Endothelial cell of umbilical vein (primary cell): ENCODE measurements at regions not wholly inside any gene's neighbourhood (a gene's known extent, or its start where the extent isn't known, plus 50 kb on each side); places are given as distances from the start of the nearest gene placed in this dataset.

Experiments used
- EZH2 ChIP-seq: IDR thresholded peaks from 2 replicates; pipeline ENCODE4 v1.6.1; 2012; ENCODE audit warnings: borderline replicate concordance, low read depth, mild to moderate bottlenecking, moderate library complexity, low read length, inconsistent platforms; ENCODE audit not compliant: severe bottlenecking
- FOS ChIP-seq: IDR thresholded peaks from 2 replicates; pipeline ENCODE4 v1.6.1; 2011; ENCODE audit warnings: mild to moderate bottlenecking, low read length, moderate library complexity, borderline replicate concordance; ENCODE audit not compliant: insufficient read depth
- GATA2 ChIP-seq: IDR thresholded peaks from 2 replicates; pipeline ENCODE4 v1.7.0; 2011; ENCODE audit warnings: low read depth, mild to moderate bottlenecking, moderate library complexity, mixed read lengths, low read length; ENCODE audit not compliant: insufficient read length, insufficient read depth
- JUN ChIP-seq: IDR thresholded peaks from 2 replicates; pipeline ENCODE4 v1.6.1; 2011; ENCODE audit warnings: borderline replicate concordance, low read depth; ENCODE audit not compliant: insufficient read length, insufficient read depth
- MYC ChIP-seq: IDR thresholded peaks from one replicate; pipeline ENCODE4 v1.6.1; 2011; ENCODE audit warnings: mild to moderate bottlenecking, low read depth, low read length
- POLR2A ChIP-seq: IDR thresholded peaks from 2 replicates; pipeline ENCODE4 v1.6.1; 2012; ENCODE audit warnings: low read depth, mild to moderate bottlenecking, control low read depth, low read length
- POLR2AphosphoS5 ChIP-seq: IDR thresholded peaks from 2 replicates; pipeline ENCODE4 v1.6.1; 2012; ENCODE audit warnings: low read depth, mild to moderate bottlenecking, control low read depth, low read length, moderate library complexity; ENCODE audit not compliant: insufficient read depth
- TF ChIP-seq, protein P1 (sequence below), 2 donors: IDR thresholded peaks; 1 replicate in 1 of 2; 2 replicates in 1 of 2; pipeline ENCODE4 v1.5.1; 2011; ENCODE audit warnings: low read length in 2 of 2, mild to moderate bottlenecking in 2 of 2, moderate library complexity in 2 of 2, control low read depth in 1 of 2, inconsistent platforms in 1 of 2, low read depth in 1 of 2; ENCODE audit not compliant: insufficient read depth in 1 of 2; ENCODE audit errors: extremely low read depth in 1 of 2
- TF ChIP-seq, protein P2 (sequence below): IDR thresholded peaks from 2 replicates; pipeline ENCODE4 v1.6.1; 2011; ENCODE audit not compliant: insufficient read depth, insufficient read length

DNA sequence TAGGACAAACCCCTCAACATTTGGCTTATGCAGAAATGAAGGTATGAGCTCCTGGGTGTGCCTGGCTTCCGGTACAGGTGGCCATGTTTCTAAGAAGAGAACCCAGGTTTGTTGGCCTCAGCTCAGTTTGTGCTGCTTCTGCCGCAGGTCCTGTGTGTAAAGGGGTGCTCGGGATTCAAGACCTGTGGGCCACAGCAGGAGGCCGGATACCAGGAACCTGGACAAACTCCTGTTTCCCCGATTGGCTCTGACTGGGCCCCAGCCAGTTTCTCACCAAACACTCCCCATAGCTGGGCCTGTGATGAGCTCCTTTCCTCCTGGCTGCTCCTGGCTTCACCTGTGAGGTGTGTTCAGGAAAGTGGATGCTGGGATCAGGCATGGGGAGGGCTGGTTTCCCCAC is 271.2 kb upstream of the IRX2 start:
- TF ChIP-seq POLR2A (no peak), POLR2AphosphoS5 (no peak), EZH2 (no peak), FOS (no peak), MYC (no peak), GATA2 (no peak), JUN (no peak)
- TF ChIP-seq, protein P1, sequence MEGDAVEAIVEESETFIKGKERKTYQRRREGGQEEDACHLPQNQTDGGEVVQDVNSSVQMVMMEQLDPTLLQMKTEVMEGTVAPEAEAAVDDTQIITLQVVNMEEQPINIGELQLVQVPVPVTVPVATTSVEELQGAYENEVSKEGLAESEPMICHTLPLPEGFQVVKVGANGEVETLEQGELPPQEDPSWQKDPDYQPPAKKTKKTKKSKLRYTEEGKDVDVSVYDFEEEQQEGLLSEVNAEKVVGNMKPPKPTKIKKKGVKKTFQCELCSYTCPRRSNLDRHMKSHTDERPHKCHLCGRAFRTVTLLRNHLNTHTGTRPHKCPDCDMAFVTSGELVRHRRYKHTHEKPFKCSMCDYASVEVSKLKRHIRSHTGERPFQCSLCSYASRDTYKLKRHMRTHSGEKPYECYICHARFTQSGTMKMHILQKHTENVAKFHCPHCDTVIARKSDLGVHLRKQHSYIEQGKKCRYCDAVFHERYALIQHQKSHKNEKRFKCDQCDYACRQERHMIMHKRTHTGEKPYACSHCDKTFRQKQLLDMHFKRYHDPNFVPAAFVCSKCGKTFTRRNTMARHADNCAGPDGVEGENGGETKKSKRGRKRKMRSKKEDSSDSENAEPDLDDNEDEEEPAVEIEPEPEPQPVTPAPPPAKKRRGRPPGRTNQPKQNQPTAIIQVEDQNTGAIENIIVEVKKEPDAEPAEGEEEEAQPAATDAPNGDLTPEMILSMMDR (IDR thresholded peaks at IDR 0.05; ENCODE audit: extremely low read depth in 1 of 2, insufficient read depth in 1 of 2, low read depth in 1 of 2, low read length in 2 of 2): no peak
- TF ChIP-seq, protein P2, sequence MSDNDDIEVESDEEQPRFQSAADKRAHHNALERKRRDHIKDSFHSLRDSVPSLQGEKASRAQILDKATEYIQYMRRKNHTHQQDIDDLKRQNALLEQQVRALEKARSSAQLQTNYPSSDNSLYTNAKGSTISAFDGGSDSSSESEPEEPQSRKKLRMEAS: no peak
